H9 (cell line): ENCODE measurements at regions not wholly inside any gene's neighbourhood (a gene's known extent, or its start where the extent isn't known, plus 50 kb on each side); places are given as distances from the start of the nearest gene placed in this dataset.

Experiments
- DNase-seq: peaks from one replicate; pipeline ENCODE4 v3.0.0-alpha.2; 2017
- H2AFZ ChIP-seq: one replicate; pipeline ENCODE4 v1.6.1; 2013; ENCODE audit warnings: mild to moderate bottlenecking, low read length, control low read depth, moderate library complexity
- H2AK5ac ChIP-seq: 2 replicates; pipeline ENCODE4 v1.6.1; 2013; ENCODE audit warnings: low read length, control low read depth, mixed read lengths; ENCODE audit not compliant: insufficient read length
- H2BK120ac ChIP-seq: one replicate; pipeline ENCODE4 v1.6.1; 2013; ENCODE audit warnings: low read depth, mild to moderate bottlenecking, low read length, control low read depth, inconsistent platforms; ENCODE audit not compliant: poor library complexity, severe bottlenecking
- H2BK12ac ChIP-seq: 2 replicates; pipeline ENCODE4 v1.6.1; 2013; ENCODE audit warnings: low read length, control low read depth, mixed read lengths, low read depth; ENCODE audit not compliant: insufficient read length
- H2BK15ac ChIP-seq: 2 replicates; pipeline ENCODE4 v1.6.1; 2013; ENCODE audit warnings: low read depth, low read length, control low read depth
- H2BK20ac ChIP-seq: one replicate; pipeline ENCODE4 v1.6.1; 2013; ENCODE audit warnings: low read depth, mild to moderate bottlenecking, low read length, control low read depth, inconsistent platforms; ENCODE audit not compliant: poor library complexity, severe bottlenecking
- H2BK5ac ChIP-seq: 2 replicates; pipeline ENCODE4 v1.6.1; 2013; ENCODE audit warnings: low read length, control low read depth, mixed read lengths; ENCODE audit not compliant: insufficient read length
- H3K14ac ChIP-seq: 2 replicates; pipeline ENCODE4 v1.6.1; 2013; ENCODE audit warnings: low read length, control low read depth; ENCODE audit not compliant: insufficient read depth
- H3K18ac ChIP-seq: 2 replicates; pipeline ENCODE4 v1.6.1; 2013; ENCODE audit warnings: low read depth, mild to moderate bottlenecking, mixed read lengths, low read length, control low read depth; ENCODE audit not compliant: insufficient read length
- H3K23ac ChIP-seq: 2 replicates; pipeline ENCODE4 v1.6.1; 2013; ENCODE audit warnings: low read length, control low read depth, mixed read lengths, low read depth; ENCODE audit not compliant: insufficient read length
- H3K23me2 ChIP-seq: 2 replicates; pipeline ENCODE4 v1.6.1; 2013; ENCODE audit warnings: low read depth, mild to moderate bottlenecking, mixed read lengths, low read length, control low read depth; ENCODE audit not compliant: insufficient read length, poor library complexity, severe bottlenecking
- H3K27ac ChIP-seq: 2 replicates; pipeline ENCODE4 v1.5.1; 2013; ENCODE audit warnings: low read length, control low read depth, mixed read lengths, low read depth; ENCODE audit not compliant: insufficient read length
- H3K27me3 ChIP-seq: 2 replicates; pipeline ENCODE4 v1.6.1; 2013; ENCODE audit warnings: low read length, control low read depth, inconsistent platforms; ENCODE audit not compliant: insufficient read depth
- H3K4ac ChIP-seq: 2 replicates; pipeline ENCODE4 v1.6.1; 2013; ENCODE audit warnings: low read depth, mild to moderate bottlenecking, control low read depth, inconsistent platforms, low read length, moderate library complexity
- H3K4me1 ChIP-seq: 2 replicates; pipeline ENCODE4 v1.6.1; 2013; ENCODE audit warnings: low read length, control low read depth, inconsistent platforms; ENCODE audit not compliant: insufficient read depth
- H3K4me2 ChIP-seq: 2 replicates; pipeline ENCODE4 v1.6.1; 2013; ENCODE audit warnings: low read length, control low read depth, mixed read lengths; ENCODE audit not compliant: insufficient read length, insufficient read depth
- H3K56ac ChIP-seq: 2 replicates; pipeline ENCODE4 v1.6.1; 2013; ENCODE audit warnings: low read depth, mild to moderate bottlenecking, mixed read lengths, low read length, control low read depth; ENCODE audit not compliant: insufficient read length
- H3K79me1 ChIP-seq: 2 replicates; pipeline ENCODE4 v1.6.1; 2013; ENCODE audit warnings: low read depth, mild to moderate bottlenecking, moderate library complexity, low read length, control low read depth, inconsistent platforms; ENCODE audit not compliant: insufficient read depth, poor library complexity, severe bottlenecking
- H3K79me2 ChIP-seq: 2 replicates; pipeline ENCODE4 v1.6.1; 2013; ENCODE audit warnings: low read length, control low read depth, inconsistent platforms; ENCODE audit not compliant: insufficient read depth
- H3K9ac ChIP-seq: 2 replicates; pipeline ENCODE4 v1.6.1; 2013; ENCODE audit warnings: low read length, control low read depth, mixed read lengths; ENCODE audit not compliant: insufficient read length; ENCODE audit errors: extremely low read depth
- H3K9me3 ChIP-seq: one replicate; pipeline ENCODE4 v1.6.1; 2013; ENCODE audit warnings: low read depth, low read length, inconsistent platforms; ENCODE audit not compliant: control insufficient read depth
- H3T11ph ChIP-seq: one replicate; pipeline ENCODE4 v1.6.1; 2013; ENCODE audit warnings: mild to moderate bottlenecking, low read length, control low read depth, inconsistent platforms
- H4K20me1 ChIP-seq: one replicate; pipeline ENCODE4 v1.6.1; 2013; ENCODE audit not compliant: control insufficient read depth, insufficient read length, insufficient read depth
- H4K5ac ChIP-seq: 2 replicates; pipeline ENCODE4 v1.6.1; 2013; ENCODE audit warnings: low read depth, mild to moderate bottlenecking, mixed read lengths, low read length, control low read depth; ENCODE audit not compliant: insufficient read length
- H4K8ac ChIP-seq: replicated peaks from 2 replicates; pipeline ENCODE4 v1.6.1; 2013; ENCODE audit warnings: low read length, control low read depth, mixed read lengths, low read depth; ENCODE audit not compliant: insufficient read length
- H4K91ac ChIP-seq: 2 replicates; pipeline ENCODE4 v1.6.1; 2013; ENCODE audit warnings: low read depth, mild to moderate bottlenecking, moderate library complexity, mixed read lengths, low read length, control low read depth; ENCODE audit not compliant: insufficient read length
- H3K27ac Mint-ChIP-seq, 3 experiments: 2 replicates in 2 of 3; 3 replicates in 1 of 3; pipeline ENCODE4 v1.8.0; 2020 to 2021; ENCODE audit warnings: mixed read lengths in 3 of 3, mild to moderate bottlenecking in 1 of 3, moderate library complexity in 1 of 3
- H3K27me3 Mint-ChIP-seq: 2 replicates; pipeline ENCODE4 v1.8.0; 2021; ENCODE audit warnings: low read depth, mild to moderate bottlenecking, moderate library complexity, mixed read lengths
- H3K36me3 Mint-ChIP-seq, 3 experiments: 2 replicates in 2 of 3; 3 replicates in 1 of 3; pipeline ENCODE4 v1.8.0; 2020 to 2021; ENCODE audit warnings: low read depth in 3 of 3, mixed read lengths in 3 of 3; ENCODE audit not compliant: insufficient read depth in 1 of 3
- H3K4me1 Mint-ChIP-seq, 2 experiments: 2 replicates each; pipeline ENCODE4 v1.8.0; 2020; ENCODE audit warnings: mixed read lengths in 2 of 2
- H3K4me3 Mint-ChIP-seq, 2 experiments: 2 replicates in 1 of 2; 3 replicates in 1 of 2; pipeline ENCODE4 v1.8.0; 2020 to 2021; ENCODE audit warnings: mild to moderate bottlenecking in 2 of 2, mixed read lengths in 2 of 2, moderate library complexity in 1 of 2
- H3K9me3 Mint-ChIP-seq, 2 experiments: 2 replicates in 1 of 2; 3 replicates in 1 of 2; pipeline ENCODE4 v1.8.0; 2020; ENCODE audit warnings: mild to moderate bottlenecking in 2 of 2, mixed read lengths in 2 of 2, moderate library complexity in 1 of 2
- CTCF ChIP-seq: fragments of 200-600 bp; sonication (generic); conservative IDR thresholded peaks from 3 replicates; pipeline ENCODE4 v1.8.0; 2021; ENCODE audit warnings: antibody characterized with exemption, mild to moderate bottlenecking
- WGBS: extraction: QIAGEN DNeasy Blood & Tissue Kit; methylation state at CpG from one replicate; pipeline ENCODE4 v1.1.7; 2013; ENCODE audit warnings: missing lambda C conversion rate, low lambda C conversion rate, mixed read lengths; ENCODE audit not compliant: insufficient read length; ENCODE audit errors: extremely low coverage; 5-methylcytosine and 5-hydroxymethylcytosine counted together

- no peak overlapping the region for H3K56ac ChIP-seq
- no peaks in the 10 kb centered on the region; the same call in 1 of the 2 replicates for H3K4me1 ChIP-seq
- Mint-ChIP-seq H3K4me1 (peaks cover 2% of the 10 kb centered on the region in 2 experiments), H3K9me3 (peaks cover 0 to 4% of the 10 kb centered on the region in 2 experiments; a peak in 2 of 5 replicates), H3K4me3 (no peak overlapping the region), H3K27me3 (peaks cover 4% of the 10 kb centered on the region; the same call in 1 of the 2 replicates), H3K36me3 (peaks cover 0 to 4% (median 3%) of the 10 kb centered on the region in 3 experiments; a peak in 1 of 7 replicates), H3K27ac (no peak overlapping the region)
- no peak overlapping the region for H2BK120ac ChIP-seq
- H3K9me3 ChIP-seq, result no peaks in the 10 kb centered on the region
- no peak overlapping the region for H2BK20ac ChIP-seq
- H2BK12ac ChIP-seq, result no peak overlapping the region
- no peak overlapping the region for H3K27ac ChIP-seq
- no peak for DNase-seq
- H3K23me2 ChIP-seq, result no peaks in the 10 kb centered on the region
- no peak overlapping the region for H2BK5ac ChIP-seq
- H2AFZ ChIP-seq, result no peak overlapping the region
- H4K91ac ChIP-seq, result no peak overlapping the region
- H3K27me3 ChIP-seq, result no peaks in the 10 kb centered on the region
- no peak overlapping the region for H3T11ph ChIP-seq
- no peaks in the 10 kb centered on the region for H3K79me1 ChIP-seq
- H3K9ac ChIP-seq, result no peak overlapping the region
- no peak overlapping the region for H3K18ac ChIP-seq
- no peak overlapping the region for H4K5ac ChIP-seq
- no peak overlapping the region for H2AK5ac ChIP-seq
- H3K79me2 ChIP-seq, result no peaks in the 10 kb centered on the region
- H2BK15ac ChIP-seq, result no peak overlapping the region
- no peak overlapping the region for H4K8ac ChIP-seq
- no peak overlapping the region for H3K4me2 ChIP-seq
- no CpG with 5 or more reads among the region's 1 CpG for whole genome bisulfite sequencing
- H3K23ac ChIP-seq, result no peak overlapping the region
- H4K20me1 ChIP-seq, result no peaks in the 10 kb centered on the region
- no peak overlapping the region for H3K4ac ChIP-seq
- no peak overlapping the region for H3K14ac ChIP-seq
- TF ChIP-seq CTCF, result no peak
These were observed 76.8 kb upstream of the ARMC2 start for GRCh38 chr6:108771421-108771820.
